ENCODE measurements at regions not wholly inside any gene's neighbourhood (a gene's known extent, or its start where the extent isn't known, plus 50 kb on each side); places are given as distances from the start of the nearest gene placed in this dataset.
"Not testable (repeated sequence)": the region's sequence is repeated elsewhere in the genome, so short reads cannot be mapped to it uniquely, and the experiment has no call there.

- no peak for DNase-seq
- H3K4me3 ChIP-seq (ENCODE audit: low read length), result no peak overlapping the region
- Mint-ChIP-seq H3K27me3 (peaks cover 0 to 5% of the 10 kb centered on the region in 2 donors), H3K4me1 (no peaks in the 10 kb centered on the region), H3K36me3 (no peaks in the 10 kb centered on the region), H3K4me3 (no peak overlapping the region), H3K27ac (no peak overlapping the region), H3K9me3 (peaks cover 0 to 7% (median 3%) of the 10 kb centered on the region in 5 donors)
- ChIA-PET POLR2A (no interaction called here), CTCF (no interaction called here)
- no peaks in the 10 kb centered on the region for H3K36me3 ChIP-seq (ENCODE audit: insufficient read depth, low read length)
- no peaks in the 10 kb centered on the region for H3K9me3 ChIP-seq (ENCODE audit: low read length)
- no peaks in the 10 kb centered on the region for H3K4me1 ChIP-seq (ENCODE audit: insufficient read depth, low read length)
- H3K27ac ChIP-seq (ENCODE audit: low read depth, low read length), result no peak overlapping the region
- no peaks in the 10 kb centered on the region for H3K27me3 ChIP-seq (ENCODE audit: insufficient read depth, low read length, poor library complexity, severe bottlenecking)
Measured at GRCh38 chr17:70581459-70581858, 412.1 kb downstream of the KCNJ2 start.

GRCh38 chr17:70582777-70583176 lies 413.4 kb downstream of the KCNJ2 start:
- Histone ChIP-seq H3K27ac (ENCODE audit: low read depth, low read length) (no peak overlapping the region), H3K27me3 (ENCODE audit: insufficient read depth, low read length, poor library complexity, severe bottlenecking) (no peaks in the 10 kb centered on the region), H3K4me1 (ENCODE audit: insufficient read depth, low read length) (no peaks in the 10 kb centered on the region), H3K9me3 (ENCODE audit: low read length) (no peaks in the 10 kb centered on the region), H3K36me3 (ENCODE audit: insufficient read depth, low read length) (no peaks in the 10 kb centered on the region), H3K4me3 (ENCODE audit: low read length) (no peak overlapping the region)
- Mint-ChIP-seq H3K4me3 (no peak overlapping the region), H3K4me1 (no peaks in the 10 kb centered on the region), H3K9me3 (peaks cover 0 to 7% (median 3%) of the 10 kb centered on the region in 5 donors), H3K27ac (no peak overlapping the region), H3K27me3 (peaks cover 0 to 3% of the 10 kb centered on the region in 2 donors), H3K36me3 (no peaks in the 10 kb centered on the region)
- CTCF ChIA-PET, result no interaction called here
- POLR2A ChIA-PET, result no interaction called here
- no peak for DNase-seq

GRCh38 chr17:70584255-70584654 lies 414.9 kb downstream of the KCNJ2 start:
- H3K4me1 ChIP-seq (ENCODE audit: insufficient read depth, low read length), result no peaks in the 10 kb centered on the region
- H3K27me3 ChIP-seq (ENCODE audit: insufficient read depth, low read length, poor library complexity, severe bottlenecking), result no peaks in the 10 kb centered on the region
- H3K27ac Mint-ChIP-seq, result no peak overlapping the region
- no peak overlapping the region for H3K4me3 Mint-ChIP-seq
- H3K27ac ChIP-seq (ENCODE audit: low read depth, low read length), result no peak overlapping the region
- ChIA-PET CTCF (no interaction called here), POLR2A (no interaction called here)
- peaks cover 0 to 2% of the 10 kb centered on the region in 2 donors for H3K27me3 Mint-ChIP-seq
- no peaks in the 10 kb centered on the region for H3K4me1 Mint-ChIP-seq
- H3K36me3 Mint-ChIP-seq, result no peaks in the 10 kb centered on the region
- no peak for DNase-seq
- no peaks in the 10 kb centered on the region for H3K9me3 ChIP-seq (ENCODE audit: low read length)
- H3K36me3 ChIP-seq (ENCODE audit: insufficient read depth, low read length), result no peaks in the 10 kb centered on the region
- H3K4me3 ChIP-seq (ENCODE audit: low read length), result no peak overlapping the region
- H3K9me3 Mint-ChIP-seq, result peaks cover 0 to 6% (median 3%) of the 10 kb centered on the region in 5 donors

- ChIA-PET CTCF (no interaction called here), POLR2A (no interaction called here)
- Histone ChIP-seq H3K27me3 (ENCODE audit: insufficient read depth, low read length, poor library complexity, severe bottlenecking) (no peaks in the 10 kb centered on the region), H3K27ac (ENCODE audit: low read depth, low read length) (no peak overlapping the region), H3K4me3 (ENCODE audit: low read length) (no peak overlapping the region), H3K9me3 (ENCODE audit: low read length) (no peaks in the 10 kb centered on the region), H3K36me3 (ENCODE audit: insufficient read depth, low read length) (no peaks in the 10 kb centered on the region), H3K4me1 (ENCODE audit: insufficient read depth, low read length) (no peaks in the 10 kb centered on the region)
- Mint-ChIP-seq H3K27ac (no peak overlapping the region), H3K4me1 (no peaks in the 10 kb centered on the region), H3K4me3 (no peak overlapping the region), H3K36me3 (no peaks in the 10 kb centered on the region), H3K27me3 (peaks cover 0 to 1% of the 10 kb centered on the region in 2 donors), H3K9me3 (peaks cover 0 to 6% (median 0%) of the 10 kb centered on the region in 5 donors)
- DNase-seq, result no peak
Measured at GRCh38 chr17:70588003-70588402, 418.7 kb downstream of the KCNJ2 start.

GRCh38 chr17:70597774-70598173 lies 428.4 kb downstream of the KCNJ2 start:
- DNase-seq, result no peak
- Mint-ChIP-seq H3K27me3 (no peaks in the 10 kb centered on the region), H3K4me3 (no peak overlapping the region), H3K36me3 (no peaks in the 10 kb centered on the region), H3K27ac (no peak overlapping the region), H3K4me1 (no peaks in the 10 kb centered on the region), H3K9me3 (peaks cover 0 to 2% (median 0%) of the 10 kb centered on the region in 5 donors)
- Histone ChIP-seq H3K9me3 (ENCODE audit: low read length) (no peaks in the 10 kb centered on the region), H3K27me3 (ENCODE audit: insufficient read depth, low read length, poor library complexity, severe bottlenecking) (no peaks in the 10 kb centered on the region), H3K4me1 (ENCODE audit: insufficient read depth, low read length) (no peaks in the 10 kb centered on the region), H3K36me3 (ENCODE audit: insufficient read depth, low read length) (no peaks in the 10 kb centered on the region), H3K4me3 (ENCODE audit: low read length) (no peak overlapping the region), H3K27ac (ENCODE audit: low read depth, low read length) (no peak overlapping the region)
- CTCF ChIA-PET, result no interaction called here
- POLR2A ChIA-PET, result no interaction called here

- peaks cover 0 to 2% (median 0%) of the 10 kb centered on the region in 5 donors for H3K9me3 Mint-ChIP-seq
- Histone ChIP-seq H3K27me3 (ENCODE audit: insufficient read depth, low read length, poor library complexity, severe bottlenecking) (no peaks in the 10 kb centered on the region), H3K9me3 (ENCODE audit: low read length) (no peaks in the 10 kb centered on the region), H3K4me1 (ENCODE audit: insufficient read depth, low read length) (no peaks in the 10 kb centered on the region), H3K27ac (ENCODE audit: low read depth, low read length) (no peak overlapping the region), H3K4me3 (ENCODE audit: low read length) (no peak overlapping the region), H3K36me3 (ENCODE audit: insufficient read depth, low read length) (no peaks in the 10 kb centered on the region)
- H3K36me3 Mint-ChIP-seq, result no peaks in the 10 kb centered on the region
- no peaks in the 10 kb centered on the region for H3K27me3 Mint-ChIP-seq
- ChIA-PET POLR2A (no interaction called here), CTCF (no interaction called here)
- H3K27ac Mint-ChIP-seq, result no peak overlapping the region
- no peak for DNase-seq
- no peaks in the 10 kb centered on the region for H3K4me1 Mint-ChIP-seq
- H3K4me3 Mint-ChIP-seq, result no peak overlapping the region
Measured at GRCh38 chr17:70599198-70599597, 429.9 kb downstream of the KCNJ2 start.

GRCh38 chr17:70599945-70600344 lies 430.6 kb downstream of the KCNJ2 start:
- CTCF ChIA-PET; H3K27ac Mint-ChIP-seq; H3K27me3 ChIP-seq (ENCODE audit: insufficient read depth, low read length, poor library complexity, severe bottlenecking); POLR2A ChIA-PET; H3K36me3 Mint-ChIP-seq; H3K4me3 ChIP-seq (ENCODE audit: low read length); H3K9me3 Mint-ChIP-seq; H3K4me1 Mint-ChIP-seq; H3K4me3 Mint-ChIP-seq; H3K36me3 ChIP-seq (ENCODE audit: insufficient read depth, low read length); DNase-seq; H3K4me1 ChIP-seq (ENCODE audit: insufficient read depth, low read length); H3K27ac ChIP-seq (ENCODE audit: low read depth, low read length); H3K27me3 Mint-ChIP-seq; H3K9me3 ChIP-seq (ENCODE audit: low read length): not testable (repeated sequence)

GRCh38 chr17:70603226-70603625 lies 433.9 kb downstream of the KCNJ2 start:
- no peaks in the 10 kb centered on the region for H3K36me3 Mint-ChIP-seq
- POLR2A ChIA-PET, result no interaction called here

GRCh38 chr17:70604854-70605253 lies 435.5 kb downstream of the KCNJ2 start:
- no peak overlapping the region for H3K27ac ChIP-seq (ENCODE audit: low read depth, low read length)
- no peaks in the 10 kb centered on the region for H3K36me3 Mint-ChIP-seq
- no peak overlapping the region for H3K4me3 ChIP-seq (ENCODE audit: low read length)
- no peaks in the 10 kb centered on the region for H3K4me1 Mint-ChIP-seq
- H3K36me3 ChIP-seq (ENCODE audit: insufficient read depth, low read length), result no peaks in the 10 kb centered on the region
- H3K27me3 ChIP-seq (ENCODE audit: insufficient read depth, low read length, poor library complexity, severe bottlenecking), result no peaks in the 10 kb centered on the region
- POLR2A ChIA-PET, result no interaction called here
- no peak overlapping the region for H3K4me3 Mint-ChIP-seq
- CTCF ChIA-PET, result no interaction called here
- peaks cover 0 to 2% (median 0%) of the 10 kb centered on the region in 5 donors for H3K9me3 Mint-ChIP-seq
- no peaks in the 10 kb centered on the region for H3K9me3 ChIP-seq (ENCODE audit: low read length)
- no peaks in the 10 kb centered on the region for H3K27me3 Mint-ChIP-seq
- no peak for DNase-seq
- H3K27ac Mint-ChIP-seq, result no peak overlapping the region
- H3K4me1 ChIP-seq (ENCODE audit: insufficient read depth, low read length), result no peaks in the 10 kb centered on the region

More at GRCh38 chr17:70603226-70603625, 433.9 kb downstream of the KCNJ2 start:
- Histone ChIP-seq H3K36me3 (ENCODE audit: insufficient read depth, low read length) (no peaks in the 10 kb centered on the region), H3K27me3 (ENCODE audit: insufficient read depth, low read length, poor library complexity, severe bottlenecking) (no peaks in the 10 kb centered on the region), H3K27ac (ENCODE audit: low read depth, low read length) (no peak overlapping the region), H3K4me1 (ENCODE audit: insufficient read depth, low read length) (no peaks in the 10 kb centered on the region), H3K9me3 (ENCODE audit: low read length) (no peaks in the 10 kb centered on the region), H3K4me3 (ENCODE audit: low read length) (no peak overlapping the region)
- Mint-ChIP-seq H3K9me3 (peaks cover 0 to 2% (median 0%) of the 10 kb centered on the region in 5 donors), H3K4me3 (no peak overlapping the region), H3K4me1 (no peaks in the 10 kb centered on the region), H3K27me3 (no peaks in the 10 kb centered on the region), H3K27ac (no peak overlapping the region)
- DNase-seq, result no peak
- CTCF ChIA-PET, result no interaction called here

Measured in CD8-positive, alpha-beta memory T cell (primary cell).